ENCODE measurements at regions not wholly inside any gene's neighbourhood (a gene's known extent, or its start where the extent isn't known, plus 50 kb on each side); places are given as distances from the start of the nearest gene placed in this dataset.

DNA sequence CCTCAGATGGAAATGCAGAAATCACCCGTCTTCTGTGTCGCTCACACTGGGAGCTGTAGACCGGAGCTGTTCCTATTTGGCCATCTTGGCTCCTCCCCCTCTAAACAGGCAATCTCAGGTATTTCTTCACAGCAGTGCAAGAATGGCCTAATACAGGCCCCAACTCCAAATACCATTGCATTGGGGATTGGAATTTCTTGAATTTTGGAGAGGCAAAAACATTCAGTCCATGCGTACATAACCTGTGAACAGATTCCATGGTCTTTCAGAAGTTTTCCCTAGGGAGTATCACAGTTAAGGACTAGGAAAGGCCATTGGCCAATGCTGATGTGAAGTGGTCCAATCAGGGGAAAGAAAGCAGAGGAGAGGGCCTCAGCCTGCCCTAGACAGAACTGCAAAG is 128.2 kb upstream of the NOCT start:
- intact Hi-C loops (cut with DNase I) = no loop called here
- 97 to 100% methylated on average over 1 to 4 of the region's 4 CpGs for WGBS, 2 donors
- no peak for TF ChIP-seq POLR2A (IDR thresholded peaks at IDR 0.05)
- TF ChIP-seq CTCF (IDR thresholded peaks at IDR 0.05) = no peak
- H3K4me1 ChIP-seq = no peaks in the 10 kb centered on the region
- no peak for DNase-seq
- no peak overlapping the region for H3K4me3 ChIP-seq
- no peaks in the 10 kb centered on the region for H3K9me3 ChIP-seq
- H3K27me3 ChIP-seq = no peaks in the 10 kb centered on the region
- no peak overlapping the region for H3K27ac ChIP-seq
- no peaks in the 10 kb centered on the region for H3K36me3 ChIP-seq

DNA sequence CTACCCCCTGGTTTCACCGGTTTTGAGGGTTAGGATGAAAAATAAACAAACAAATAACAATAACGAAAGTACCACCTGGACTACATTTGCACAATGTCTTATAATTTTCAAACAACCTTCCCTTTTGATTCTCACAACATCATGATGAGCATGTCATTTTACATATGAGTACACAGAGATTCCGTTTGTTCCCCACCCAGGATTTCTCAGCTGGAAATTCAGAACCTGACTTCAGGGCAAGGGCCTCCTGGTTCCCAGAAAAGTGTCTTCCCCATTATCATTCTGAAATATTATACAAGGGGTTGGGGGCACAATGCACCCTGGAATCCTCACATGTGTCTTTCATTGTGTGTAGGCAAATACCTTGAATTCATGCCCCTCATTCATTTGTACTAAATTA is 135.8 kb upstream of the NOCT start:
- intact Hi-C loops (cut with DNase I) = no loop called here
- no peak overlapping the region for H3K27ac ChIP-seq
- TF ChIP-seq POLR2A (IDR thresholded peaks at IDR 0.05) (no peak), CTCF (IDR thresholded peaks at IDR 0.05) (no peak)
- peaks cover 0 to 5% (median 0%) of the 10 kb centered on the region in 3 donors for H3K9me3 ChIP-seq
- WGBS, 2 donors = 83% methylated on average over 3 of the region's 3 CpGs
- peaks cover 0 to 18% (median 0%) of the 10 kb centered on the region in 3 donors for H3K4me1 ChIP-seq
- no peak for DNase-seq
- H3K27me3 ChIP-seq = no peaks in the 10 kb centered on the region
- H3K4me3 ChIP-seq = no peak overlapping the region
- no peaks in the 10 kb centered on the region for H3K36me3 ChIP-seq

- H3K27me3 ChIP-seq = peaks cover 0 to 6% (median 0%) of the 10 kb centered on the region in 4 donors
- H3K36me3 ChIP-seq = no peaks in the 10 kb centered on the region
- no peak for DNase-seq
- H3K4me1 ChIP-seq = peaks cover 0 to 23% (median 0%) of the 10 kb centered on the region in 3 donors
- H3K4me3 ChIP-seq = no peak overlapping the region
- TF ChIP-seq POLR2A (IDR thresholded peaks at IDR 0.05) = no peak
- no peak for TF ChIP-seq CTCF (IDR thresholded peaks at IDR 0.05)
- H3K9me3 ChIP-seq = peaks cover 0 to 5% (median 0%) of the 10 kb centered on the region in 3 donors
- H3K27ac ChIP-seq = no peak overlapping the region
- intact Hi-C loops (cut with DNase I) = no loop called here
- 56 to 60% methylated on average over 8 to 10 of the region's 10 CpGs for WGBS, 2 donors
Measured at GRCh38 chr4:138875891-138876608, 139.5 kb upstream of the NOCT start.

- peaks cover 0 to 21% (median 0%) of the 10 kb centered on the region in 4 donors for H3K27me3 ChIP-seq
- DNase-seq = no peak
- no peaks in the 10 kb centered on the region for H3K36me3 ChIP-seq
- 31 to 46% methylated on average over 3 to 9 of the region's 11 CpGs for WGBS, 2 donors
- no peaks in the 10 kb centered on the region for H3K9me3 ChIP-seq
- intact Hi-C loops (cut with DNase I) = no loop called here
- H3K4me1 ChIP-seq = peaks cover 0 to 10% (median 0%) of the 10 kb centered on the region in 3 donors
- H3K27ac ChIP-seq = no peak overlapping the region
- TF ChIP-seq POLR2A (IDR thresholded peaks at IDR 0.05) = no peak
- TF ChIP-seq CTCF (IDR thresholded peaks at IDR 0.05) = no peak
- H3K4me3 ChIP-seq = no peak overlapping the region
Measured at GRCh38 chr4:138871555-138871875, 144.1 kb upstream of the NOCT start.

DNA sequence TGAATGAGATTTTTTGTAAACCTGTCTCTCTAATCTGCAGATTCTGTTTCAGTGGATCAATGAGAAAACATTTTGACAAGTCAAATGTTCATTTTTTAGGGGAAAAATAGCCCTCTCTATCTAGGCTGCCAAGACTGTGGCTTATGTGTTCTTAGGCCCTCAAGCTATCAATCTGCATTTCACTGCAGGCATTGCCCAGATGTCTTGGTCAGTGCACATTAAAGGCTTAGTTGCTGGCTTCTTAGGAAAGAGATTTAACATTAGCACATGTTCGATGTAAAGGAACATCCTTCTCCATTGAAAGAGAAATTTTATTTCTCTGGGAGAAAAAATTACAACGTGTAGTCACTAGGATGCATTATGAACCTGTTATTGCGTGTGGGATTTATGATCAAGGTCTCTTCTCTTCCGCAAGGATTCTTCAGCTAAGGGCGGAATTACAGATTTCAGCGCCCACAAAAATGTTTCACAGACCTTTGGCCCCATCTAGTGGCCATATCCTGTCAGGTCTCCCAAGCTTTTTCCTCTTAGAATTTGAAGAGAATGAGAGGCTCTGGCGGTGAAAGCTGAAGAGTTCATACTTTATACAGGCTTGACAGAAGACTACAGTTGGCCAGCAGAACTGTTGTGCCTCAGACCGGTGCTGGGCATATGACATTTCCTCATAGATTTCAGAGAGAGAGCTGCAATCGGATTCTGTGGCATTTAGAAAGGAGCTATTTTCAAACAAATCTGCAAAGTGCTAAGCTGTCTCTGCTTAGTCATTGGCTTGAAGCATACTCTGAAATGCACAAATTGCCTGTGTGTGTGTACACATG is 144.6 kb upstream of the NOCT start:
- Histone ChIP-seq H3K4me1 (peaks cover 0 to 10% (median 0%) of the 10 kb centered on the region in 3 donors), H3K9me3 (no peaks in the 10 kb centered on the region), H3K4me3 (no peak overlapping the region), H3K36me3 (no peaks in the 10 kb centered on the region), H3K27ac (no peak overlapping the region), H3K27me3 (peaks cover 0 to 27% (median 0%) of the 10 kb centered on the region in 4 donors)
- TF ChIP-seq POLR2A (IDR thresholded peaks at IDR 0.05) (no peak), CTCF (IDR thresholded peaks at IDR 0.05) (peak; percentile 70 to 87 (median 82))
- no peak for DNase-seq
- 5% methylated on average over 9 of the region's 9 CpGs for WGBS, 2 donors
- intact Hi-C loops (cut with DNase I) = no loop called here

Data from esophagus squamous epithelium (tissue), 5 donors.